ENCODE measurements at regions not wholly inside any gene's neighbourhood (a gene's known extent, or its start where the extent isn't known, plus 50 kb on each side); places are given as distances from the start of the nearest gene placed in this dataset.

GRCh38 chr5:117473165-117473564 is 898.5 kb upstream of the SEMA6A start:
- peaks cover 8% of the 10 kb centered on the region for H3K4me1 Mint-ChIP-seq
- no peaks in the 10 kb centered on the region for H3K36me3 Mint-ChIP-seq (ENCODE audit: low read depth)
- no peaks in the 10 kb centered on the region for H3K27me3 Mint-ChIP-seq (ENCODE audit: low read depth)
- no peaks in the 10 kb centered on the region for H3K9me3 Mint-ChIP-seq
- DNase-seq (ENCODE audit: low read depth, low spot score), result no peak
- no peak overlapping the region for H3K4me3 Mint-ChIP-seq
- TF ChIP-seq CTCF (conservative IDR thresholded peaks at IDR 0.05), result no peak
- H3K27ac Mint-ChIP-seq (ENCODE audit: unreplicated experiment), result no peak overlapping the region

GRCh38 chr5:117463881-117464570 is 889.4 kb upstream of the SEMA6A start:
- H3K4me3 Mint-ChIP-seq, result no peak overlapping the region
- H3K9me3 Mint-ChIP-seq, result no peaks in the 10 kb centered on the region
- H3K4me1 Mint-ChIP-seq, result peaks cover 4% of the 10 kb centered on the region
- no peaks in the 10 kb centered on the region for H3K36me3 Mint-ChIP-seq (ENCODE audit: low read depth)
- DNase-seq (ENCODE audit: low read depth, low spot score), result no peak
- no peak overlapping the region for H3K27ac Mint-ChIP-seq (ENCODE audit: unreplicated experiment)
- TF ChIP-seq CTCF (conservative IDR thresholded peaks at IDR 0.05), result no peak
- H3K27me3 Mint-ChIP-seq (ENCODE audit: low read depth), result no peaks in the 10 kb centered on the region

DNA sequence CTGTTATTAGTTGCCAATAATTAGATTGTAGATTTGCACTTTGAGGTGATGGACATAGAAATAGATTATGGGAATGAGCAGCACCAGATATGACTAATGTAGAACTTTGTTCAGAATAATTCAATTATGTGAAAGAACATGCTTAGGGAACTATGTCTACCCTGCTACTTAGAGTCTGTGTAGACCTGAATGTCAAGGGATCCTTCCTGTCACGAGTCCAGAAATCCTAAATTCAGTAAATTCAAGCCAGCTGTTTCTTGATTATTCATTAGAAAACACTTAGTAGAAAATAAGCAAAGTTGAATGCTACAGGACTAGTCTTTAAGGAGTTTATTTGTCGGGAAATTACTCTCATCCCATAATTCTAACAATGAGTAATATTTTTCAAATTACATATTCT is 887.3 kb upstream of the SEMA6A start:
- Mint-ChIP-seq H3K9me3 (peaks cover 2% of the 10 kb centered on the region), H3K4me3 (no peak overlapping the region), H3K4me1 (peaks cover 4% of the 10 kb centered on the region), H3K27me3 (ENCODE audit: low read depth) (no peaks in the 10 kb centered on the region), H3K27ac (ENCODE audit: unreplicated experiment) (no peak overlapping the region), H3K36me3 (ENCODE audit: low read depth) (no peaks in the 10 kb centered on the region)
- TF ChIP-seq CTCF (conservative IDR thresholded peaks at IDR 0.05), result no peak
- no peak for DNase-seq (ENCODE audit: low read depth, low spot score)

- no peaks in the 10 kb centered on the region for H3K27me3 Mint-ChIP-seq (ENCODE audit: low read depth)
- H3K4me3 Mint-ChIP-seq, result no peak overlapping the region
- H3K4me1 Mint-ChIP-seq, result peaks cover 4% of the 10 kb centered on the region
- H3K27ac Mint-ChIP-seq (ENCODE audit: unreplicated experiment), result no peak overlapping the region
- TF ChIP-seq CTCF (conservative IDR thresholded peaks at IDR 0.05), result no peak
- no peaks in the 10 kb centered on the region for H3K36me3 Mint-ChIP-seq (ENCODE audit: low read depth)
- H3K9me3 Mint-ChIP-seq, result peaks cover 2% of the 10 kb centered on the region
- DNase-seq (ENCODE audit: low read depth, low spot score), result no peak
These were observed 886.8 kb upstream of the SEMA6A start for GRCh38 chr5:117461403-117461802.

- Mint-ChIP-seq H3K27ac (ENCODE audit: unreplicated experiment) (no peak overlapping the region), H3K4me3 (no peak overlapping the region), H3K4me1 (no peaks in the 10 kb centered on the region), H3K36me3 (ENCODE audit: low read depth) (no peaks in the 10 kb centered on the region), H3K9me3 (peaks cover 17% of the 10 kb centered on the region), H3K27me3 (ENCODE audit: low read depth) (no peaks in the 10 kb centered on the region)
- no peak for DNase-seq (ENCODE audit: low read depth, low spot score)
- TF ChIP-seq CTCF (conservative IDR thresholded peaks at IDR 0.05), result no peak
These were observed 883.0 kb upstream of the SEMA6A start for GRCh38 chr5:117457656-117458055.

Measured in neural crest cell (in vitro differentiated cells).